ENCODE measurements at regions not wholly inside any gene's neighbourhood (a gene's known extent, or its start where the extent isn't known, plus 50 kb on each side); places are given as distances from the start of the nearest gene placed in this dataset.

GRCh38 chr13:36582977-36583376 is 90.8 kb upstream of the SERTM1 start:
- H3K36me3 ChIP-seq, result no peaks in the 10 kb centered on the region
- H3K4me1 ChIP-seq, result no peaks in the 10 kb centered on the region
- no peaks in the 10 kb centered on the region for H3K27me3 ChIP-seq
- H3K27ac ChIP-seq, result no peak overlapping the region
- DNase-seq, result no peak
- H3K4me3 ChIP-seq, result no peak overlapping the region
- H3K9me3 ChIP-seq (replicated peaks), result no peaks in the 10 kb centered on the region

GRCh38 chr13:36599641-36600040 is 74.2 kb upstream of the SERTM1 start:
- H3K4me3 ChIP-seq, result no peak overlapping the region
- H3K27me3 ChIP-seq, result no peaks in the 10 kb centered on the region
- H3K36me3 ChIP-seq, result no peaks in the 10 kb centered on the region
- no peak for DNase-seq
- no peaks in the 10 kb centered on the region for H3K9me3 ChIP-seq (replicated peaks)
- H3K27ac ChIP-seq, result no peak overlapping the region
- no peaks in the 10 kb centered on the region for H3K4me1 ChIP-seq

- DNase-seq, result no peak
- no peaks in the 10 kb centered on the region for H3K9me3 ChIP-seq (replicated peaks)
Measured at GRCh38 chr13:36601186-36601585, 72.6 kb upstream of the SERTM1 start.

GRCh38 chr13:36606060-36606459 is 67.8 kb upstream of the SERTM1 start:
- H3K4me1 ChIP-seq, result no peaks in the 10 kb centered on the region
- no peaks in the 10 kb centered on the region for H3K9me3 ChIP-seq (replicated peaks)
- no peak overlapping the region for H3K4me3 ChIP-seq
- no peaks in the 10 kb centered on the region for H3K36me3 ChIP-seq
- H3K27me3 ChIP-seq, result no peaks in the 10 kb centered on the region
- H3K27ac ChIP-seq, result no peak overlapping the region
- no peak for DNase-seq

More at GRCh38 chr13:36601186-36601585, 72.6 kb upstream of the SERTM1 start:
- H3K4me1 ChIP-seq, result no peaks in the 10 kb centered on the region
- no peak overlapping the region for H3K4me3 ChIP-seq
- H3K27ac ChIP-seq, result no peak overlapping the region
- no peaks in the 10 kb centered on the region for H3K27me3 ChIP-seq
- no peaks in the 10 kb centered on the region for H3K36me3 ChIP-seq

GRCh38 chr13:36608474-36608873 is 65.3 kb upstream of the SERTM1 start:
- H3K36me3 ChIP-seq, result no peaks in the 10 kb centered on the region
- H3K4me3 ChIP-seq, result no peak overlapping the region
- no peaks in the 10 kb centered on the region for H3K27me3 ChIP-seq
- H3K27ac ChIP-seq, result no peak overlapping the region
- DNase-seq, result no peak
- no peaks in the 10 kb centered on the region for H3K9me3 ChIP-seq (replicated peaks)
- no peaks in the 10 kb centered on the region for H3K4me1 ChIP-seq

- no peak overlapping the region for H3K27ac ChIP-seq
- H3K4me3 ChIP-seq, result no peak overlapping the region
- no peaks in the 10 kb centered on the region for H3K36me3 ChIP-seq
- peak; percentile 8 to 40 for DNase-seq
- H3K27me3 ChIP-seq, result no peaks in the 10 kb centered on the region
- H3K4me1 ChIP-seq, result no peaks in the 10 kb centered on the region
- H3K9me3 ChIP-seq (replicated peaks), result no peaks in the 10 kb centered on the region
Measured at GRCh38 chr13:36612230-36612629, 61.6 kb upstream of the SERTM1 start.

- no peak for DNase-seq
- Histone ChIP-seq H3K4me3 (no peak overlapping the region), H3K4me1 (no peaks in the 10 kb centered on the region), H3K9me3 (replicated peaks) (no peaks in the 10 kb centered on the region), H3K36me3 (no peaks in the 10 kb centered on the region), H3K27ac (no peak overlapping the region), H3K27me3 (no peaks in the 10 kb centered on the region)
Measured at GRCh38 chr13:36616706-36617105, 57.1 kb upstream of the SERTM1 start.

GRCh38 chr13:36619535-36619934 is 54.3 kb upstream of the SERTM1 start:
- no peak for DNase-seq
- Histone ChIP-seq H3K4me3 (no peak overlapping the region), H3K27ac (no peak overlapping the region), H3K4me1 (no peaks in the 10 kb centered on the region), H3K27me3 (no peaks in the 10 kb centered on the region), H3K9me3 (replicated peaks) (no peaks in the 10 kb centered on the region), H3K36me3 (no peaks in the 10 kb centered on the region)
